IMR-90 (cell line): ENCODE measurements at regions not wholly inside any gene's neighbourhood (a gene's known extent, or its start where the extent isn't known, plus 50 kb on each side); places are given as distances from the start of the nearest gene placed in this dataset.

Experiments
- ATAC-seq: fragments of 200-7000 bp; cut with Tn5 transposase; 2 replicates; pipeline ENCODE4 v1.9.1; 2020; ENCODE audit warnings: low read depth, mild to moderate bottlenecking, moderate library complexity
- BruUV-seq: library from RNA; stranded (reverse); fragments of 400-500 nt; replicated peaks from 2 replicates; lab custom pipeline; 2021; lab: Mats Ljungman, UMichigan
- CTCF ChIA-PET: fragments of 300-600 bp; formaldehyde crosslinking; extraction: SDS; loops from one replicate; lab custom pipeline; 2021; ENCODE audit warnings: antibody characterized with exemption; lab: Yijun Ruan, JAX
- POLR2A ChIA-PET: fragments of 300-600 bp; sonication (Branson Sonifier 250); formaldehyde crosslinking; loops from one replicate; lab custom pipeline; 2022; ENCODE audit warnings: antibody characterized with exemption; ENCODE audit not compliant: unreplicated experiment; lab: Charles Lee
- DNase-seq: peaks from one replicate; pipeline ENCODE4 v3.0.0; 2013
- H2AFZ ChIP-seq: replicated peaks from 2 replicates; pipeline ENCODE3; 2013; ENCODE audit warnings: low read length, mild to moderate bottlenecking; ENCODE audit not compliant: poor library complexity
- H2AK5ac ChIP-seq: 2 replicates; pipeline ENCODE4 v1.6.1; 2013; ENCODE audit warnings: low read depth, low read length, inconsistent platforms
- H2AK9ac ChIP-seq: replicated peaks from 2 replicates; pipeline ENCODE3; 2013; ENCODE audit warnings: mild to moderate bottlenecking, low read depth, low read length, moderate library complexity; ENCODE audit not compliant: poor library complexity
- H2BK120ac ChIP-seq: 2 replicates; pipeline ENCODE4 v1.6.1; 2013; ENCODE audit warnings: low read depth, low read length, inconsistent platforms
- H2BK15ac ChIP-seq: 3 replicates; pipeline ENCODE4 v1.6.1; 2013; ENCODE audit warnings: low read depth, low read length, inconsistent platforms
- H2BK20ac ChIP-seq: 2 replicates; pipeline ENCODE4 v1.6.1; 2013; ENCODE audit warnings: low read depth, mild to moderate bottlenecking, inconsistent platforms, low read length, moderate library complexity
- H2BK5ac ChIP-seq: 2 replicates; pipeline ENCODE4 v1.6.1; 2013; ENCODE audit warnings: mild to moderate bottlenecking, low read depth, low read length, inconsistent platforms; ENCODE audit not compliant: poor library complexity, severe bottlenecking
- H3K14ac ChIP-seq: replicated peaks from 2 replicates; pipeline ENCODE4 v1.6.1; 2013; ENCODE audit warnings: low read depth, low read length, inconsistent platforms
- H3K18ac ChIP-seq: 2 replicates; pipeline ENCODE4 v1.6.1; 2013; ENCODE audit warnings: low read depth, low read length, control low read depth
- H3K23ac ChIP-seq: 2 replicates; pipeline ENCODE4 v1.6.1; 2013; ENCODE audit warnings: low read depth, low read length, inconsistent platforms
- H3K27ac ChIP-seq: 2 replicates; pipeline ENCODE4 v1.5.1; 2013; ENCODE audit warnings: mild to moderate bottlenecking, control low read depth, low read length; ENCODE audit not compliant: insufficient read depth
- H3K27me3 ChIP-seq: 2 replicates; pipeline ENCODE4 v1.6.1; 2013; ENCODE audit warnings: low read length; ENCODE audit not compliant: control insufficient read depth, insufficient read depth
- H3K36me3 ChIP-seq: 2 replicates; pipeline ENCODE4 v1.6.1; 2013; ENCODE audit warnings: low read length, mixed read lengths; ENCODE audit not compliant: control insufficient read depth, insufficient read depth
- H3K4ac ChIP-seq: 2 replicates; pipeline ENCODE4 v1.6.1; 2013; ENCODE audit warnings: low read depth, low read length, inconsistent platforms
- H3K4me1 ChIP-seq: 2 replicates; pipeline ENCODE4 v1.6.1; 2013; ENCODE audit warnings: low read length, mixed read lengths; ENCODE audit not compliant: control insufficient read depth, insufficient read depth
- H3K4me2 ChIP-seq: 2 replicates; pipeline ENCODE4 v1.6.1; 2013; ENCODE audit warnings: low read depth, mild to moderate bottlenecking, control low read depth, low read length, moderate library complexity
- H3K4me3 ChIP-seq: 2 replicates; pipeline ENCODE4 v1.5.1; 2013; ENCODE audit warnings: low read depth, mild to moderate bottlenecking, control low read depth, low read length, moderate library complexity; ENCODE audit not compliant: insufficient read depth
- H3K56ac ChIP-seq: 2 replicates; pipeline ENCODE4 v1.6.1; 2013; ENCODE audit warnings: low read length, inconsistent platforms; ENCODE audit not compliant: insufficient read depth; ENCODE audit errors: extremely low read depth
- H3K79me1 ChIP-seq, 2 experiments: 2 replicates each; pipeline ENCODE4 v1.6.1; 2013; ENCODE audit warnings: low read length in 2 of 2, inconsistent platforms in 1 of 2, low read depth in 1 of 2
- H3K9ac ChIP-seq: 2 replicates; pipeline ENCODE4 v1.6.1; 2013; ENCODE audit warnings: low read depth, low read length, control low read depth
- H3K9me1 ChIP-seq: 2 replicates; pipeline ENCODE4 v1.6.1; 2013; ENCODE audit warnings: low read length, inconsistent platforms; ENCODE audit not compliant: insufficient read depth
- H3K9me3 ChIP-seq: 2 replicates; pipeline ENCODE4 v1.6.1; 2013; ENCODE audit warnings: low read length; ENCODE audit not compliant: control insufficient read depth, insufficient read depth
- H4K20me1 ChIP-seq: 2 replicates; pipeline ENCODE4 v1.6.1; 2013; ENCODE audit warnings: low read length, inconsistent platforms; ENCODE audit not compliant: insufficient read depth
- H4K5ac ChIP-seq: 2 replicates; pipeline ENCODE4 v1.6.1; 2013; ENCODE audit warnings: mild to moderate bottlenecking, low read depth, low read length, control low read depth
- H4K8ac ChIP-seq, 2 experiments: 2 replicates each; pipeline ENCODE4 v1.6.1; 2013; ENCODE audit warnings: low read depth in 2 of 2, low read length in 2 of 2, control low read depth in 1 of 2, inconsistent platforms in 1 of 2
- H4K91ac ChIP-seq: 2 replicates; pipeline ENCODE4 v1.6.1; 2013; ENCODE audit warnings: low read depth, low read length, inconsistent platforms; ENCODE audit not compliant: insufficient read depth
- BHLHE40 ChIP-seq: fragments of 150-350 bp; IDR thresholded peaks from 2 replicates; pipeline ENCODE4 v1.6.1; 2016; ENCODE audit warnings: mild to moderate bottlenecking, low read depth, low read length
- CEBPB ChIP-seq: IDR thresholded peaks from 2 replicates; pipeline ENCODE4 v1.6.1; 2012; ENCODE audit warnings: low read depth, low read length, improper control_type of control experiment
- CHD1 ChIP-seq: IDR thresholded peaks from 2 replicates; pipeline ENCODE4 v1.6.1; 2012; ENCODE audit warnings: low read depth, low read length, improper control_type of control experiment
- CTCF ChIP-seq: conservative IDR thresholded peaks from 2 replicates; pipeline ENCODE4 v1.5.1; 2012; ENCODE audit warnings: mild to moderate bottlenecking, low read depth, low read length, improper control_type of control experiment
- ELK1 ChIP-seq: fragments of 150-350 bp; IDR thresholded peaks from 2 replicates; pipeline ENCODE4 v1.6.1; 2016; ENCODE audit warnings: low read depth, mild to moderate bottlenecking, low read length, moderate library complexity, borderline replicate concordance
- FOS ChIP-seq: fragments of 150-350 bp; IDR thresholded peaks from 2 replicates; pipeline ENCODE4 v1.6.1; 2016; ENCODE audit warnings: low read depth, low read length
- MAFK ChIP-seq: IDR thresholded peaks from 2 replicates; pipeline ENCODE4 v1.6.1; 2012; ENCODE audit warnings: low read depth, low read length, improper control_type of control experiment
- MAZ ChIP-seq: IDR thresholded peaks from 2 replicates; pipeline ENCODE4 v1.6.1; 2012; ENCODE audit warnings: low read depth, mild to moderate bottlenecking, low read length, improper control_type of control experiment, moderate library complexity, borderline replicate concordance
- MXI1 ChIP-seq: IDR thresholded peaks from 2 replicates; pipeline ENCODE4 v1.6.1; 2012; ENCODE audit warnings: low read depth, mild to moderate bottlenecking, low read length, moderate library complexity, borderline replicate concordance
- NFE2L2 ChIP-seq: fragments of 150-350 bp; IDR thresholded peaks from 2 replicates; pipeline ENCODE4 v1.6.1; 2016; ENCODE audit warnings: low read depth, mild to moderate bottlenecking, low read length
- RAD21 ChIP-seq: IDR thresholded peaks from 2 replicates; pipeline ENCODE4 v1.6.1; 2012; ENCODE audit warnings: low read length, improper control_type of control experiment
- RCOR1 ChIP-seq: IDR thresholded peaks from 2 replicates; pipeline ENCODE4 v1.6.1; 2012; ENCODE audit warnings: mild to moderate bottlenecking, low read length, improper control_type of control experiment; ENCODE audit not compliant: insufficient replicate concordance
- RFX5 ChIP-seq: IDR thresholded peaks from 2 replicates; pipeline ENCODE4 v1.8.0; 2012; ENCODE audit warnings: low read depth, mild to moderate bottlenecking, low read length, moderate library complexity
- SMC3 ChIP-seq: fragments of 150-350 bp; IDR thresholded peaks from 2 replicates; pipeline ENCODE4 v1.6.1; 2016; ENCODE audit warnings: low read depth, mild to moderate bottlenecking, antibody characterized with exemption, low read length, moderate library complexity
- USF2 ChIP-seq: fragments of 150-350 bp; IDR thresholded peaks from 2 replicates; pipeline ENCODE4 v1.6.1; 2017; ENCODE audit warnings: mild to moderate bottlenecking, antibody characterized with exemption, low read length, low read depth
- WGBS, 2 experiments: methylation state at CpG; one replicate each; pipeline versions ENCODE4 v1.1.5 to v1.1.7; 2013; ENCODE audit warnings: missing lambda C conversion rate in 2 of 2; ENCODE audit not compliant: insufficient read length in 1 of 2; ENCODE audit errors: extremely low coverage in 2 of 2; 5-methylcytosine and 5-hydroxymethylcytosine counted together
- dilution Hi-C: fragments of 300-500 bp; cut with HindIII; formaldehyde crosslinking; loops from one replicate; pipeline ENCODE4 v1.14.3; 2018; ENCODE audit warnings: low sequenced_read_pairs; ENCODE audit not compliant: unreplicated experiment
- in situ Hi-C: fragments of 300-500 bp; cut with MboI; formaldehyde crosslinking; loops from 3 replicates; pipeline ENCODE4 v1.14.3; 2019; ENCODE audit warnings: low sequenced_read_pairs, inconsistent platforms, mixed read lengths
- intact Hi-C: fragments of 100-400 bp; cut with micrococcal nuclease; formaldehyde crosslinking; loops from 2 replicates; pipeline ENCODE4 v1.10.0; 2022

- Histone ChIP-seq H2BK5ac (no peak overlapping the region), H3K27ac (no peak overlapping the region), H2AK9ac (no peak overlapping the region), H3K56ac (no peak overlapping the region), H3K36me3 (no peaks in the 10 kb centered on the region), H3K9me3 (no peaks in the 10 kb centered on the region), H4K8ac (no peak overlapping the region), H2BK120ac (no peak overlapping the region), H3K4me3 (no peak overlapping the region), H2AFZ (no peak overlapping the region), H2BK20ac (no peak overlapping the region), H3K9me1 (no peaks in the 10 kb centered on the region), H3K23ac (no peak overlapping the region), H2AK5ac (no peak overlapping the region), H3K79me1 (no peaks in the 10 kb centered on the region), H4K91ac (no peak overlapping the region), H3K9ac (no peak overlapping the region), H3K18ac (no peak overlapping the region), H4K20me1 (no peaks in the 10 kb centered on the region), H3K27me3 (no peaks in the 10 kb centered on the region), H3K14ac (no peak overlapping the region), H3K4ac (no peak overlapping the region), H3K4me2 (no peak overlapping the region), H3K4me1 (no peaks in the 10 kb centered on the region), H2BK15ac (no peak overlapping the region), H4K5ac (no peak overlapping the region)
- in situ Hi-C loops (no loop called here), dilution Hi-C loops (no loop called here), intact Hi-C loops (no loop called here)
- WGBS, 2 experiments, result no CpG with 5 or more reads among the region's 4 CpGs
- ATAC-seq (no peak), DNase-seq (no peak)
- ChIA-PET POLR2A (no interaction called here), CTCF (interaction anchor here (0.6 to 0.9 kb wide), 2 partner anchors 70 to 811 kb away, joined by 3 read pairs; no protein-coding TSS in a partner anchor)
- no TSS peak for BruUV-seq
- no peak for TF ChIP-seq CEBPB
- no peak for TF ChIP-seq CHD1
- TF ChIP-seq NFE2L2, result no peak
- no peak for TF ChIP-seq CTCF
- no peak for TF ChIP-seq SMC3
- TF ChIP-seq MAFK, result no peak
- no peak for TF ChIP-seq RFX5
- TF ChIP-seq RCOR1, result no peak
- no peak for TF ChIP-seq BHLHE40
- no peak for TF ChIP-seq FOS
- TF ChIP-seq MAZ, result no peak
- no peak for TF ChIP-seq USF2
- no peak for TF ChIP-seq MXI1
- no peak for TF ChIP-seq RAD21
- TF ChIP-seq ELK1, result no peak
These were observed 139.3 kb downstream of the SLC24A2 start for GRCh38 chr9:19649336-19650041.
